Neural progenitor cell (in vitro differentiated cells): ENCODE measurements at regions not wholly inside any gene's neighbourhood (a gene's known extent, or its start where the extent isn't known, plus 50 kb on each side); places are given as distances from the start of the nearest gene placed in this dataset.

Experiments
- DNase-seq: peaks from one replicate; pipeline ENCODE4 v3.0.0-alpha.2; 2016; ENCODE audit warnings: low spot score
- H2AFZ ChIP-seq: fragments of 200-600 bp; sonication (generic); replicated peaks from 2 replicates; pipeline ENCODE4 v1.6.1; 2016; ENCODE audit warnings: antibody characterized with exemption
- H3F3A ChIP-seq: fragments of 200-600 bp; sonication (generic); 2 replicates; pipeline ENCODE4 v1.6.1; 2016; ENCODE audit warnings: antibody characterized with exemption, low read depth
- H3K27ac ChIP-seq: fragments of 200-600 bp; sonication (generic); 2 replicates; pipeline ENCODE4 v1.5.1; 2016; ENCODE audit warnings: mild to moderate bottlenecking
- H3K27me3 ChIP-seq: fragments of 200-600 bp; sonication (generic); 2 replicates; pipeline ENCODE4 v1.6.1; 2016; ENCODE audit warnings: mild to moderate bottlenecking, moderate library complexity
- H3K36me3 ChIP-seq: fragments of 200-600 bp; sonication (generic); 2 replicates; pipeline ENCODE4 v1.5.1; 2016
- H3K4me1 ChIP-seq: fragments of 200-600 bp; sonication (generic); 2 replicates; pipeline ENCODE4 v1.6.1; 2016; ENCODE audit warnings: mixed run types
- H3K4me2 ChIP-seq: fragments of 200-600 bp; sonication (generic); 2 replicates; pipeline ENCODE4 v1.6.1; 2016
- H3K4me3 ChIP-seq: fragments of 200-600 bp; sonication (generic); 2 replicates; pipeline ENCODE4 v1.5.1; 2016
- H3K79me2 ChIP-seq: fragments of 200-600 bp; sonication (generic); 2 replicates; pipeline ENCODE4 v1.6.1; 2016; ENCODE audit warnings: low read depth
- H3K9ac ChIP-seq: fragments of 200-600 bp; sonication (generic); 2 replicates; pipeline ENCODE4 v1.6.1; 2016
- H3K9me3 ChIP-seq: fragments of 200-600 bp; sonication (generic); 2 replicates; pipeline ENCODE4 v1.5.1; 2016; ENCODE audit warnings: low read depth
- H4K20me1 ChIP-seq: fragments of 200-600 bp; sonication (generic); 2 replicates; pipeline ENCODE4 v1.6.1; 2016; ENCODE audit warnings: low read depth
- H3K27ac Mint-ChIP-seq: 3 replicates; pipeline ENCODE4 v1.8.0; 2021; ENCODE audit warnings: mixed read lengths
- H3K27me3 Mint-ChIP-seq: 2 replicates; pipeline ENCODE4 v1.8.0; 2022; ENCODE audit warnings: low read depth, mild to moderate bottlenecking, inconsistent platforms, moderate library complexity, mixed read lengths; ENCODE audit not compliant: insufficient read depth
- H3K36me3 Mint-ChIP-seq: 3 replicates; pipeline ENCODE4 v1.8.0; 2021; ENCODE audit warnings: mixed read lengths
- H3K4me1 Mint-ChIP-seq: 3 replicates; pipeline ENCODE4 v1.8.0; 2021; ENCODE audit warnings: mixed read lengths
- H3K4me3 Mint-ChIP-seq: 3 replicates; pipeline ENCODE4 v1.8.0; 2021; ENCODE audit warnings: mild to moderate bottlenecking, moderate library complexity, mixed read lengths
- H3K9me3 Mint-ChIP-seq: 3 replicates; pipeline ENCODE4 v1.8.0; 2020; ENCODE audit warnings: mixed read lengths
- CTCF ChIP-seq: fragments of 200-600 bp; sonication (generic); IDR thresholded peaks from 2 replicates; pipeline ENCODE4 v1.5.1; 2017; ENCODE audit warnings: antibody characterized with exemption, mild to moderate bottlenecking
- EZH2 ChIP-seq: fragments of 200-600 bp; sonication (generic); IDR thresholded peaks from 2 replicates; pipeline ENCODE4 v1.6.1; 2017; ENCODE audit warnings: antibody characterized with exemption, mild to moderate bottlenecking, moderate library complexity
- EZH2phosphoT487 ChIP-seq: fragments of 200-600 bp; sonication (generic); IDR thresholded peaks from 2 replicates; pipeline ENCODE4 v1.6.1; 2017; ENCODE audit warnings: antibody characterized with exemption

GRCh38 chr6:126188279-126188909 is 151.5 kb upstream of the CENPW start:
- DNase-seq: no peak
- no peak overlapping the region for H3K4me3 Mint-ChIP-seq
- H3K9ac ChIP-seq: no peak overlapping the region
- no peak overlapping the region for H2AFZ ChIP-seq
- no peaks in the 10 kb centered on the region for H3K27me3 ChIP-seq
- no peaks in the 10 kb centered on the region for H4K20me1 ChIP-seq
- no peak overlapping the region for H3K27ac Mint-ChIP-seq
- H3K4me2 ChIP-seq: no peak overlapping the region
- H3K36me3 Mint-ChIP-seq: peaks cover 2% of the 10 kb centered on the region
- peaks cover 3% of the 10 kb centered on the region for H3K36me3 ChIP-seq
- H3K4me3 ChIP-seq: no peak overlapping the region
- H3K4me1 Mint-ChIP-seq: no peaks in the 10 kb centered on the region
- no peaks in the 10 kb centered on the region for H3F3A ChIP-seq
- no peak overlapping the region for H3K27ac ChIP-seq
- no peak for TF ChIP-seq EZH2
- TF ChIP-seq CTCF: no peak
- TF ChIP-seq EZH2phosphoT487: no peak
- H3K4me1 ChIP-seq: no peaks in the 10 kb centered on the region
- H3K79me2 ChIP-seq: no peaks in the 10 kb centered on the region
- no peaks in the 10 kb centered on the region for H3K27me3 Mint-ChIP-seq
- H3K9me3 Mint-ChIP-seq: peaks cover 12% of the 10 kb centered on the region
- H3K9me3 ChIP-seq: peaks cover 8% of the 10 kb centered on the region

GRCh38 chr6:126195625-126196236 is 144.2 kb upstream of the CENPW start:
- no peak for TF ChIP-seq EZH2phosphoT487
- no peak for TF ChIP-seq EZH2
- TF ChIP-seq CTCF: no peak

GRCh38 chr6:126198631-126199030 is 141.3 kb upstream of the CENPW start:
- Mint-ChIP-seq H3K36me3 (no peaks in the 10 kb centered on the region), H3K4me1 (peaks cover 15% of the 10 kb centered on the region), H3K27me3 (peaks cover 3% of the 10 kb centered on the region), H3K27ac (peak overlapping the region; percentile 46), H3K9me3 (peaks cover 2% of the 10 kb centered on the region), H3K4me3 (no peak overlapping the region)
- no peaks in the 10 kb centered on the region for H3K9me3 ChIP-seq
- H2AFZ ChIP-seq: no peak overlapping the region
- TF ChIP-seq CTCF (no peak), EZH2 (no peak), EZH2phosphoT487 (no peak)
- H3K4me3 ChIP-seq: no peak overlapping the region
- peak overlapping the region; percentile 71 for H3K27ac ChIP-seq
- peak; percentile 50 for DNase-seq
- no peaks in the 10 kb centered on the region for H3K36me3 ChIP-seq
- no peaks in the 10 kb centered on the region for H3K79me2 ChIP-seq
- H3K27me3 ChIP-seq: no peaks in the 10 kb centered on the region
- H4K20me1 ChIP-seq: no peaks in the 10 kb centered on the region
- peaks cover 4% of the 10 kb centered on the region for H3F3A ChIP-seq
- peak overlapping the region; percentile 6 for H3K4me2 ChIP-seq
- H3K4me1 ChIP-seq: peaks cover 17% of the 10 kb centered on the region
- no peak overlapping the region for H3K9ac ChIP-seq

More at GRCh38 chr6:126195625-126196236, 144.2 kb upstream of the CENPW start:
- Histone ChIP-seq H3K79me2 (no peaks in the 10 kb centered on the region), H3K27ac (no peak overlapping the region), H3K9me3 (peaks cover 8% of the 10 kb centered on the region), H4K20me1 (no peaks in the 10 kb centered on the region), H3K27me3 (no peaks in the 10 kb centered on the region), H3K36me3 (no peaks in the 10 kb centered on the region), H3K4me2 (no peak overlapping the region), H3K4me3 (no peak overlapping the region), H3K4me1 (peaks cover 17% of the 10 kb centered on the region), H3K9ac (no peak overlapping the region), H3F3A (peaks cover 4% of the 10 kb centered on the region), H2AFZ (no peak overlapping the region)
- Mint-ChIP-seq H3K27me3 (no peaks in the 10 kb centered on the region), H3K4me3 (no peak overlapping the region), H3K27ac (no peak overlapping the region), H3K36me3 (peaks cover 2% of the 10 kb centered on the region), H3K9me3 (peaks cover 10% of the 10 kb centered on the region), H3K4me1 (peaks cover 15% of the 10 kb centered on the region)
- DNase-seq: no peak
